ENCODE measurements at regions not wholly inside any gene's neighbourhood (a gene's known extent, or its start where the extent isn't known, plus 50 kb on each side); places are given as distances from the start of the nearest gene placed in this dataset.

GRCh38 chr15:73822998-73823397 lies 50.4 kb upstream of the TBC1D21 start:
- no peak for TF ChIP-seq CTCF (IDR thresholded peaks at IDR 0.05)
- no peak for TF ChIP-seq POLR2AphosphoS5 (IDR thresholded peaks at IDR 0.05)
- TF ChIP-seq POLR2A (IDR thresholded peaks at IDR 0.05), result no peak

All from gastroesophageal sphincter (tissue), 3 donors.